PC-3 (cell line): ENCODE measurements at regions not wholly inside any gene's neighbourhood (a gene's known extent, or its start where the extent isn't known, plus 50 kb on each side); places are given as distances from the start of the nearest gene placed in this dataset.

Experiments
- EZH2 ChIP-seq: fragments of 300-600 bp; sonication (generic); IDR thresholded peaks from one replicate; pipeline ENCODE4 v1.6.1; 2017; ENCODE audit warnings: antibody characterized with exemption, mild to moderate bottlenecking, low read length; ENCODE audit not compliant: unreplicated experiment
- TF ChIP-seq, protein P1 (sequence below): fragments of 300-600 bp; sonication (generic); conservative IDR thresholded peaks from 2 replicates; pipeline ENCODE4 v1.5.1; 2017; ENCODE audit warnings: antibody characterized with exemption, low read depth, mild to moderate bottlenecking, low read length

DNA sequence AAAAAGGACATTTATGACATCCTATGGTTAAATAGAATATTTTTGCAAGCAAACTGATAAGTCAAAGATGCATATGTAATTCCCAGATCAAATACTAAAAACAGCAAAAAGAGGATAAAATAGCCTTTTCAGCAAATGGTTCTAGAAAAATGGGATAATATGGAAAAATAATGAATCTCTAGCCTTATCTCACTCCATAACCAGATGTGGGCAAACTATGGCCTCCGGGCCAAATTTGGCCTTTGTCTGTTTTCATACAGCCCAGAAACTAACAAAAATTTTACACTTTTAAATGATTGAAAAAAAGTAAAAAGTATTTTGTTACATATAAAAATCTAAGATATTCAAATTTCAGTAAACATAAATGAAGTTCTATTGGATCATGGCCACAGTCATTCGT lies 215.4 kb upstream of the PRSS1 start:
- TF ChIP-seq, protein P1, sequence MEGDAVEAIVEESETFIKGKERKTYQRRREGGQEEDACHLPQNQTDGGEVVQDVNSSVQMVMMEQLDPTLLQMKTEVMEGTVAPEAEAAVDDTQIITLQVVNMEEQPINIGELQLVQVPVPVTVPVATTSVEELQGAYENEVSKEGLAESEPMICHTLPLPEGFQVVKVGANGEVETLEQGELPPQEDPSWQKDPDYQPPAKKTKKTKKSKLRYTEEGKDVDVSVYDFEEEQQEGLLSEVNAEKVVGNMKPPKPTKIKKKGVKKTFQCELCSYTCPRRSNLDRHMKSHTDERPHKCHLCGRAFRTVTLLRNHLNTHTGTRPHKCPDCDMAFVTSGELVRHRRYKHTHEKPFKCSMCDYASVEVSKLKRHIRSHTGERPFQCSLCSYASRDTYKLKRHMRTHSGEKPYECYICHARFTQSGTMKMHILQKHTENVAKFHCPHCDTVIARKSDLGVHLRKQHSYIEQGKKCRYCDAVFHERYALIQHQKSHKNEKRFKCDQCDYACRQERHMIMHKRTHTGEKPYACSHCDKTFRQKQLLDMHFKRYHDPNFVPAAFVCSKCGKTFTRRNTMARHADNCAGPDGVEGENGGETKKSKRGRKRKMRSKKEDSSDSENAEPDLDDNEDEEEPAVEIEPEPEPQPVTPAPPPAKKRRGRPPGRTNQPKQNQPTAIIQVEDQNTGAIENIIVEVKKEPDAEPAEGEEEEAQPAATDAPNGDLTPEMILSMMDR = no peak
- no peak for TF ChIP-seq EZH2
